IMR-90 (cell line): ENCODE measurements at regions not wholly inside any gene's neighbourhood (a gene's known extent, or its start where the extent isn't known, plus 50 kb on each side); places are given as distances from the start of the nearest gene placed in this dataset.

ENCODE experiments used
- ATAC-seq: fragments of 200-7000 bp; cut with Tn5 transposase; 2 replicates; pipeline ENCODE4 v1.9.1; 2020; ENCODE audit warnings: low read depth, mild to moderate bottlenecking, moderate library complexity
- BruUV-seq: library from RNA; stranded (reverse); fragments of 400-500 nt; replicated peaks from 2 replicates; lab custom pipeline; 2021; lab: Mats Ljungman, UMichigan
- CTCF ChIA-PET: fragments of 300-600 bp; formaldehyde crosslinking; extraction: SDS; loops from one replicate; lab custom pipeline; 2021; ENCODE audit warnings: antibody characterized with exemption; lab: Yijun Ruan, JAX
- POLR2A ChIA-PET: fragments of 300-600 bp; sonication (Branson Sonifier 250); formaldehyde crosslinking; loops from one replicate; lab custom pipeline; 2022; ENCODE audit warnings: antibody characterized with exemption; ENCODE audit not compliant: unreplicated experiment; lab: Charles Lee
- DNase-seq: peaks from one replicate; pipeline ENCODE4 v3.0.0; 2013
- H2AFZ ChIP-seq: replicated peaks from 2 replicates; pipeline ENCODE3; 2013; ENCODE audit warnings: low read length, mild to moderate bottlenecking; ENCODE audit not compliant: poor library complexity
- H2AK5ac ChIP-seq: 2 replicates; pipeline ENCODE4 v1.6.1; 2013; ENCODE audit warnings: low read depth, low read length, inconsistent platforms
- H2AK9ac ChIP-seq: replicated peaks from 2 replicates; pipeline ENCODE3; 2013; ENCODE audit warnings: mild to moderate bottlenecking, low read depth, low read length, moderate library complexity; ENCODE audit not compliant: poor library complexity
- H2BK120ac ChIP-seq: 2 replicates; pipeline ENCODE4 v1.6.1; 2013; ENCODE audit warnings: low read depth, low read length, inconsistent platforms
- H2BK15ac ChIP-seq: 3 replicates; pipeline ENCODE4 v1.6.1; 2013; ENCODE audit warnings: low read depth, low read length, inconsistent platforms
- H2BK20ac ChIP-seq: 2 replicates; pipeline ENCODE4 v1.6.1; 2013; ENCODE audit warnings: low read depth, mild to moderate bottlenecking, inconsistent platforms, low read length, moderate library complexity
- H2BK5ac ChIP-seq: 2 replicates; pipeline ENCODE4 v1.6.1; 2013; ENCODE audit warnings: mild to moderate bottlenecking, low read depth, low read length, inconsistent platforms; ENCODE audit not compliant: poor library complexity, severe bottlenecking
- H3K14ac ChIP-seq: replicated peaks from 2 replicates; pipeline ENCODE4 v1.6.1; 2013; ENCODE audit warnings: low read depth, low read length, inconsistent platforms
- H3K18ac ChIP-seq: 2 replicates; pipeline ENCODE4 v1.6.1; 2013; ENCODE audit warnings: low read depth, low read length, control low read depth
- H3K23ac ChIP-seq: 2 replicates; pipeline ENCODE4 v1.6.1; 2013; ENCODE audit warnings: low read depth, low read length, inconsistent platforms
- H3K27ac ChIP-seq: 2 replicates; pipeline ENCODE4 v1.5.1; 2013; ENCODE audit warnings: mild to moderate bottlenecking, control low read depth, low read length; ENCODE audit not compliant: insufficient read depth
- H3K27me3 ChIP-seq: 2 replicates; pipeline ENCODE4 v1.6.1; 2013; ENCODE audit warnings: low read length; ENCODE audit not compliant: control insufficient read depth, insufficient read depth
- H3K36me3 ChIP-seq: 2 replicates; pipeline ENCODE4 v1.6.1; 2013; ENCODE audit warnings: low read length, mixed read lengths; ENCODE audit not compliant: control insufficient read depth, insufficient read depth
- H3K4ac ChIP-seq: 2 replicates; pipeline ENCODE4 v1.6.1; 2013; ENCODE audit warnings: low read depth, low read length, inconsistent platforms
- H3K4me1 ChIP-seq: 2 replicates; pipeline ENCODE4 v1.6.1; 2013; ENCODE audit warnings: low read length, mixed read lengths; ENCODE audit not compliant: control insufficient read depth, insufficient read depth
- H3K4me2 ChIP-seq: 2 replicates; pipeline ENCODE4 v1.6.1; 2013; ENCODE audit warnings: low read depth, mild to moderate bottlenecking, control low read depth, low read length, moderate library complexity
- H3K4me3 ChIP-seq: 2 replicates; pipeline ENCODE4 v1.5.1; 2013; ENCODE audit warnings: low read depth, mild to moderate bottlenecking, control low read depth, low read length, moderate library complexity; ENCODE audit not compliant: insufficient read depth
- H3K56ac ChIP-seq: 2 replicates; pipeline ENCODE4 v1.6.1; 2013; ENCODE audit warnings: low read length, inconsistent platforms; ENCODE audit not compliant: insufficient read depth; ENCODE audit errors: extremely low read depth
- H3K79me1 ChIP-seq, 2 experiments: 2 replicates each; pipeline ENCODE4 v1.6.1; 2013; ENCODE audit warnings: low read length in 2 of 2, inconsistent platforms in 1 of 2, low read depth in 1 of 2
- H3K9ac ChIP-seq: 2 replicates; pipeline ENCODE4 v1.6.1; 2013; ENCODE audit warnings: low read depth, low read length, control low read depth
- H3K9me1 ChIP-seq: 2 replicates; pipeline ENCODE4 v1.6.1; 2013; ENCODE audit warnings: low read length, inconsistent platforms; ENCODE audit not compliant: insufficient read depth
- H3K9me3 ChIP-seq: 2 replicates; pipeline ENCODE4 v1.6.1; 2013; ENCODE audit warnings: low read length; ENCODE audit not compliant: control insufficient read depth, insufficient read depth
- H4K20me1 ChIP-seq: 2 replicates; pipeline ENCODE4 v1.6.1; 2013; ENCODE audit warnings: low read length, inconsistent platforms; ENCODE audit not compliant: insufficient read depth
- H4K5ac ChIP-seq: 2 replicates; pipeline ENCODE4 v1.6.1; 2013; ENCODE audit warnings: mild to moderate bottlenecking, low read depth, low read length, control low read depth
- H4K8ac ChIP-seq, 2 experiments: 2 replicates each; pipeline ENCODE4 v1.6.1; 2013; ENCODE audit warnings: low read depth in 2 of 2, low read length in 2 of 2, control low read depth in 1 of 2, inconsistent platforms in 1 of 2
- H4K91ac ChIP-seq: 2 replicates; pipeline ENCODE4 v1.6.1; 2013; ENCODE audit warnings: low read depth, low read length, inconsistent platforms; ENCODE audit not compliant: insufficient read depth
- BHLHE40 ChIP-seq: fragments of 150-350 bp; IDR thresholded peaks from 2 replicates; pipeline ENCODE4 v1.6.1; 2016; ENCODE audit warnings: mild to moderate bottlenecking, low read depth, low read length
- CHD1 ChIP-seq: IDR thresholded peaks from 2 replicates; pipeline ENCODE4 v1.6.1; 2012; ENCODE audit warnings: low read depth, low read length, improper control_type of control experiment
- ELK1 ChIP-seq: fragments of 150-350 bp; IDR thresholded peaks from 2 replicates; pipeline ENCODE4 v1.6.1; 2016; ENCODE audit warnings: low read depth, mild to moderate bottlenecking, low read length, moderate library complexity, borderline replicate concordance
- FOS ChIP-seq: fragments of 150-350 bp; IDR thresholded peaks from 2 replicates; pipeline ENCODE4 v1.6.1; 2016; ENCODE audit warnings: low read depth, low read length
- MXI1 ChIP-seq: IDR thresholded peaks from 2 replicates; pipeline ENCODE4 v1.6.1; 2012; ENCODE audit warnings: low read depth, mild to moderate bottlenecking, low read length, moderate library complexity, borderline replicate concordance
- POLR2A ChIP-seq: IDR thresholded peaks from 2 replicates; pipeline ENCODE4 v1.6.1; 2012; ENCODE audit warnings: mild to moderate bottlenecking, low read depth, low read length
- RCOR1 ChIP-seq: IDR thresholded peaks from 2 replicates; pipeline ENCODE4 v1.6.1; 2012; ENCODE audit warnings: mild to moderate bottlenecking, low read length, improper control_type of control experiment; ENCODE audit not compliant: insufficient replicate concordance
- dilution Hi-C: fragments of 300-500 bp; cut with HindIII; formaldehyde crosslinking; loops from one replicate; pipeline ENCODE4 v1.14.3; 2018; ENCODE audit warnings: low sequenced_read_pairs; ENCODE audit not compliant: unreplicated experiment
- in situ Hi-C: fragments of 300-500 bp; cut with MboI; formaldehyde crosslinking; loops from 3 replicates; pipeline ENCODE4 v1.14.3; 2019; ENCODE audit warnings: low sequenced_read_pairs, inconsistent platforms, mixed read lengths
- intact Hi-C: fragments of 100-400 bp; cut with micrococcal nuclease; formaldehyde crosslinking; loops from 2 replicates; pipeline ENCODE4 v1.10.0; 2022
- TF ChIP-seq, protein P1 (sequence below): conservative IDR thresholded peaks from 2 replicates; pipeline ENCODE4 v1.5.1; 2012; ENCODE audit warnings: mild to moderate bottlenecking, low read depth, low read length, improper control_type of control experiment

DNA sequence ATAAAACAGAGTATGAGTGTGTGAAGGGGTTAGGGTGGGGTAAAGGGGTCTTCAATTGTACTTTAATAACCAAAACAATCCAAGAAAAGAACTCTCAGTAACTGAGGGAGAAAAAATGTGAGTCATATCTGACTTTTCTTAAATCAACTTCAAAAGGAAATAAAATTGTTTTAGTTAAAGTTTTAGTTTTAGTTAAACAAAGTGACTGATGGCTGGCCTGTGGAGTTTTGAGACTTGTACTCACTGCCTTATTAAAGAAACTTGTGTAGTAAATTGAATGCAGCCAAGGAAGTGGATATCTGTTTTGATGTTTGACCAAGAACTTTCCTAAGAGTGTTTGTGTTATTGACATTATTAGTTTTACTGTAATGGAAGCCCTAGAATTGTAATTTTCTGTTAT is 2032.6 kb downstream of the MAT2B start:
- H2BK15ac ChIP-seq = peak overlapping the region; percentile 45; the same call in 1 of the 3 replicates
- H2AK9ac ChIP-seq = no peak overlapping the region
- H3K27ac ChIP-seq = peak overlapping the region; percentile 27; the same call in 1 of the 2 replicates
- H4K8ac ChIP-seq = peak overlapping the region in 1 of 2 experiments; percentile 75; a peak in 1 of 4 replicates
- peak overlapping the region; percentile 82; the same call in 1 of the 2 replicates for H3K23ac ChIP-seq
- no peaks in the 10 kb centered on the region for H3K27me3 ChIP-seq
- no peaks in the 10 kb centered on the region for H3K79me1 ChIP-seq
- no peak overlapping the region for H2AK5ac ChIP-seq
- no peak overlapping the region for H3K9ac ChIP-seq
- intact Hi-C loops = loop anchor here (5.0 kb wide), 1 partner anchor 89 kb away; no protein-coding TSS in a partner anchor
- TF ChIP-seq POLR2A (no peak), RCOR1 (no peak), MXI1 (no peak), CHD1 (no peak), FOS (no peak), ELK1 (no peak), BHLHE40 (no peak)
- TF ChIP-seq, protein P1, sequence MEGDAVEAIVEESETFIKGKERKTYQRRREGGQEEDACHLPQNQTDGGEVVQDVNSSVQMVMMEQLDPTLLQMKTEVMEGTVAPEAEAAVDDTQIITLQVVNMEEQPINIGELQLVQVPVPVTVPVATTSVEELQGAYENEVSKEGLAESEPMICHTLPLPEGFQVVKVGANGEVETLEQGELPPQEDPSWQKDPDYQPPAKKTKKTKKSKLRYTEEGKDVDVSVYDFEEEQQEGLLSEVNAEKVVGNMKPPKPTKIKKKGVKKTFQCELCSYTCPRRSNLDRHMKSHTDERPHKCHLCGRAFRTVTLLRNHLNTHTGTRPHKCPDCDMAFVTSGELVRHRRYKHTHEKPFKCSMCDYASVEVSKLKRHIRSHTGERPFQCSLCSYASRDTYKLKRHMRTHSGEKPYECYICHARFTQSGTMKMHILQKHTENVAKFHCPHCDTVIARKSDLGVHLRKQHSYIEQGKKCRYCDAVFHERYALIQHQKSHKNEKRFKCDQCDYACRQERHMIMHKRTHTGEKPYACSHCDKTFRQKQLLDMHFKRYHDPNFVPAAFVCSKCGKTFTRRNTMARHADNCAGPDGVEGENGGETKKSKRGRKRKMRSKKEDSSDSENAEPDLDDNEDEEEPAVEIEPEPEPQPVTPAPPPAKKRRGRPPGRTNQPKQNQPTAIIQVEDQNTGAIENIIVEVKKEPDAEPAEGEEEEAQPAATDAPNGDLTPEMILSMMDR = no peak
- H3K56ac ChIP-seq = peak overlapping the region; percentile 41; the same call in 1 of the 2 replicates
- H3K36me3 ChIP-seq = no peaks in the 10 kb centered on the region
- BruUV-seq = no TSS peak
- peak overlapping the region; percentile 74 for H2BK120ac ChIP-seq
- dilution Hi-C loops = no loop called here
- H3K4me2 ChIP-seq = no peak overlapping the region
- peak overlapping the region; percentile 93 for H2BK5ac ChIP-seq
- H3K9me1 ChIP-seq = no peaks in the 10 kb centered on the region
- H3K9me3 ChIP-seq = peaks cover 6% of the 10 kb centered on the region; the same call in 1 of the 2 replicates
- peak; percentile 78 for ATAC-seq
- H2AFZ ChIP-seq = no peak overlapping the region
- H3K4me3 ChIP-seq = no peak overlapping the region
- POLR2A ChIA-PET = no interaction called here
- peak overlapping the region; percentile 61 for H2BK20ac ChIP-seq
- peak overlapping the region; percentile 22; the same call in 1 of the 2 replicates for H4K5ac ChIP-seq
- H3K4ac ChIP-seq = peak overlapping the region; percentile 43; the same call in 1 of the 2 replicates
- peak; percentile 44 for DNase-seq
- H3K4me1 ChIP-seq = no peaks in the 10 kb centered on the region; the same call in 1 of the 2 replicates
- H3K14ac ChIP-seq = peak overlapping the region; percentile 82
- H4K91ac ChIP-seq = no peak overlapping the region
- peak overlapping the region; percentile 63; the same call in 1 of the 2 replicates for H3K18ac ChIP-seq
- CTCF ChIA-PET = no interaction called here
- in situ Hi-C loops = no loop called here
- no peaks in the 10 kb centered on the region; the same call in 1 of the 2 replicates for H4K20me1 ChIP-seq
